ENCODE measurements at regions not wholly inside any gene's neighbourhood (a gene's known extent, or its start where the extent isn't known, plus 50 kb on each side); places are given as distances from the start of the nearest gene placed in this dataset.

GRCh38 chr6:81387163-81387562 lies 365.3 kb downstream of the TENT5A start:
- no peak overlapping the region for H3K9ac ChIP-seq (ENCODE audit: low read length)
- H4K20me1 ChIP-seq (ENCODE audit: insufficient read depth, low read length): no peaks in the 10 kb centered on the region
- H3K36me3 ChIP-seq (ENCODE audit: insufficient read depth, low read length): no peaks in the 10 kb centered on the region
- no peak overlapping the region for H3K4me2 ChIP-seq (ENCODE audit: low read length)
- H3K27ac ChIP-seq (ENCODE audit: low read depth, low read length, poor library complexity, severe bottlenecking): no peak overlapping the region
- no peaks in the 10 kb centered on the region for H3K27me3 ChIP-seq (ENCODE audit: insufficient read depth, low read length)
- no peaks in the 10 kb centered on the region for H3K9me2 ChIP-seq (ENCODE audit: low read depth, low read length)
- H3K9me3 ChIP-seq (ENCODE audit: low read length): no peaks in the 10 kb centered on the region
- H3K4me3 ChIP-seq (ENCODE audit: low read depth, low read length, poor library complexity, severe bottlenecking): no peak overlapping the region
- TF ChIP-seq CTCF (IDR thresholded peaks at IDR 0.05; ENCODE audit: low read length) (no peak), EZH2 (IDR thresholded peaks at IDR 0.05; ENCODE audit: borderline replicate concordance, low read length) (no peak)
- no peaks in the 10 kb centered on the region for H3K79me2 ChIP-seq (ENCODE audit: insufficient read depth, low read length)
- no peaks in the 10 kb centered on the region for H3F3A ChIP-seq (ENCODE audit: insufficient read depth, low read length)
- H3K4me1 ChIP-seq (ENCODE audit: insufficient read depth, low read length, severe bottlenecking): no peaks in the 10 kb centered on the region
- no peak overlapping the region for H2AFZ ChIP-seq (ENCODE audit: low read length)

- TF ChIP-seq CTCF (IDR thresholded peaks at IDR 0.05; ENCODE audit: low read length) (no peak), EZH2 (IDR thresholded peaks at IDR 0.05; ENCODE audit: borderline replicate concordance, low read length) (no peak)
- H3K9ac ChIP-seq (ENCODE audit: low read length): no peak overlapping the region
- no peak overlapping the region for H3K4me3 ChIP-seq (ENCODE audit: low read depth, low read length, poor library complexity, severe bottlenecking)
Measured at GRCh38 chr6:81384921-81385320, 367.6 kb downstream of the TENT5A start.

GRCh38 chr6:81383472-81383871 lies 369.0 kb downstream of the TENT5A start:
- no peaks in the 10 kb centered on the region for H3K36me3 ChIP-seq (ENCODE audit: insufficient read depth, low read length)
- TF ChIP-seq CTCF (IDR thresholded peaks at IDR 0.05; ENCODE audit: low read length): no peak
- no peaks in the 10 kb centered on the region for H3K9me3 ChIP-seq (ENCODE audit: low read length)
- no peaks in the 10 kb centered on the region for H3K27me3 ChIP-seq (ENCODE audit: insufficient read depth, low read length)
- H3K4me3 ChIP-seq (ENCODE audit: low read depth, low read length, poor library complexity, severe bottlenecking): no peak overlapping the region
- H4K20me1 ChIP-seq (ENCODE audit: insufficient read depth, low read length): no peaks in the 10 kb centered on the region
- no peak overlapping the region for H3K27ac ChIP-seq (ENCODE audit: low read depth, low read length, poor library complexity, severe bottlenecking)
- H3F3A ChIP-seq (ENCODE audit: insufficient read depth, low read length): no peaks in the 10 kb centered on the region
- H3K9me2 ChIP-seq (ENCODE audit: low read depth, low read length): no peaks in the 10 kb centered on the region
- H3K79me2 ChIP-seq (ENCODE audit: insufficient read depth, low read length): no peaks in the 10 kb centered on the region
- no peak overlapping the region for H3K4me2 ChIP-seq (ENCODE audit: low read length)
- H2AFZ ChIP-seq (ENCODE audit: low read length): no peak overlapping the region
- no peak overlapping the region for H3K9ac ChIP-seq (ENCODE audit: low read length)
- no peaks in the 10 kb centered on the region for H3K4me1 ChIP-seq (ENCODE audit: insufficient read depth, low read length, severe bottlenecking)

More at GRCh38 chr6:81384921-81385320, 367.6 kb downstream of the TENT5A start:
- H3K4me1 ChIP-seq (ENCODE audit: insufficient read depth, low read length, severe bottlenecking): no peaks in the 10 kb centered on the region
- no peak overlapping the region for H2AFZ ChIP-seq (ENCODE audit: low read length)
- H3K36me3 ChIP-seq (ENCODE audit: insufficient read depth, low read length): no peaks in the 10 kb centered on the region
- H4K20me1 ChIP-seq (ENCODE audit: insufficient read depth, low read length): no peaks in the 10 kb centered on the region
- no peak overlapping the region for H3K4me2 ChIP-seq (ENCODE audit: low read length)
- H3K27ac ChIP-seq (ENCODE audit: low read depth, low read length, poor library complexity, severe bottlenecking): no peak overlapping the region
- H3K9me3 ChIP-seq (ENCODE audit: low read length): no peaks in the 10 kb centered on the region
- H3K27me3 ChIP-seq (ENCODE audit: insufficient read depth, low read length): no peaks in the 10 kb centered on the region
- H3F3A ChIP-seq (ENCODE audit: insufficient read depth, low read length): no peaks in the 10 kb centered on the region
- H3K9me2 ChIP-seq (ENCODE audit: low read depth, low read length): no peaks in the 10 kb centered on the region
- H3K79me2 ChIP-seq (ENCODE audit: insufficient read depth, low read length): no peaks in the 10 kb centered on the region

Measured in OCI-LY1 (cell line).